Dermis microvascular lymphatic vessel endothelial cell (primary cell): ENCODE measurements at regions not wholly inside any gene's neighbourhood (a gene's known extent, or its start where the extent isn't known, plus 50 kb on each side); places are given as distances from the start of the nearest gene placed in this dataset.
"Not testable (repeated sequence)": the region's sequence is repeated elsewhere in the genome, so short reads cannot be mapped to it uniquely, and the experiment has no call there.

Source experiments
- DNase-seq, 2 donors: peaks; one replicate each; pipeline versions ENCODE4 v3.0.0 to v3.0.0-alpha.2; 2010; ENCODE audit warnings: low read depth in 2 of 2

GRCh38 chr3:38966811-38967692 is 84.7 kb downstream of the SCN11A start:
- DNase-seq = no peak

GRCh38 chr3:38964646-38965045 is 87.1 kb downstream of the SCN11A start:
- no peak for DNase-seq

DNA sequence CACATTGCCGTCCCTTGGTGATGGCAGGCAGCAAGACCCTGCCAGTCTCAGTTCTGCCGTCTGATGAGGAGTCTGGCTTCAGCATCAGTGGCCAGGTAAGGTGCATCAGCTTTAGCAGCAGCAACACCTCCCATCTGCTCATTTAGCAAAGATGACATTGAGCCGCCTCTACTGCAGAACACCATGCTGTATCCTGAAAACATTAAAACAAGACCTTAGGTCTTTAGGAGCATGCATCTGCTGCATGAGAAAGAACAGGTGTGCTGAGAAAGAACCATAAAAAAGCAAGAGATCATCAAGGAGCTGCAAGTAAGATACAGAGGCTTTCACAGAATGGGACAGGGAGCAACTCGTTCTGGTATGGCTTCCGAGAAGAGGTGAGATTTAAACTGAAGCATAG is 87.5 kb downstream of the SCN11A start:
- DNase-seq = no peak

GRCh38 chr3:38960953-38961622 is 90.7 kb downstream of the SCN11A start:
- DNase-seq = peak; percentile 9 to 41

DNA sequence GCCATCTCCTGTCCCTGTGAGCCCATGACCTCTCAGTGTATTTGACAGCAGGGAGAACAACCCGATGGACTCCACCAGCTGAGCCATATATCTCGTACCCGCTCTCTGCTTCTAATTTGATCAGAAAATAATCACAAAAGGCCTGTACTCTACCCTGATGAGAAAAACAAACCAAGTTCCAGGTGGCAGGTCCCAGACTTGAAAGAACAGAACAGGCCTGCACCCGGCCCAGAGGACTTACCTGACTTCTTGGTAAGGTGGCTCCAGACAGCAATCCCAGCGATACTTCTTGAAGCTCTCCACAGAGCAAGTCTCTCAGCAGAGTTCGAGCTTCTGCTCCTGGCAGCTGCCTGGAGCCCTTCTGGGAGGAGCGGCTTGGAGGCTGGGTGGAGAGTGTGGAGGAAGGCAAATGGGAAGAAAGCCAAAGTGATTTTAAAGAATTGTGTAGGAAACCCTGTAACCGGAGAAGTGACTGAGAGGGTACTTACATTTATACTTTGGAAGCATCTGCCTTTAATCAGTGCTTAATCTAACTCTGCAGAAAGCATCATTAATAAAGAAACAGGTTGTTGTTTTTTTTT is 91.6 kb downstream of the SCN11A start:
- no peak for DNase-seq

- DNase-seq = no peak
These were observed 93.6 kb downstream of the SCN11A start for GRCh38 chr3:38958026-38958720.

DNA sequence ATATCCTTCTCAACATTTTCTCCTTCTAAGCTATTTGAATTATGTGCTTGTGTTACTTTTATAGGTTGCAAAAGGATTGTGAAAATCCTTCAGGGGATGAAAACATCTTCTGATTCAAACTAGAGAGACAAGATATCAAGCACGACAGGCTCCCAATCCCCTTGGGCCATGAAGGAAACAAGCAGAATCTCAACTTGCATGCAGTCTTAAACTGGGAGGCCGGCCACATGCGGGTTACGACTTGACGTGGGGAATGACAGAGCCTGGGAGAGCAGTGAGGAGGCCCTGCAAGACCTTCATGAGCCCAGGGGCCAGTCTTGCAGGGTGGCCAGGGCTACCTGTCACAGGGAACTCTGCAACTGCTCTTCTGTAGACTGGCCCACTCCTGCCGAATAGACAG is 94.4 kb downstream of the SCN11A start:
- no peak for DNase-seq

GRCh38 chr3:38952721-38953120 is 99.0 kb downstream of the SCN11A start:
- no peak for DNase-seq

DNA sequence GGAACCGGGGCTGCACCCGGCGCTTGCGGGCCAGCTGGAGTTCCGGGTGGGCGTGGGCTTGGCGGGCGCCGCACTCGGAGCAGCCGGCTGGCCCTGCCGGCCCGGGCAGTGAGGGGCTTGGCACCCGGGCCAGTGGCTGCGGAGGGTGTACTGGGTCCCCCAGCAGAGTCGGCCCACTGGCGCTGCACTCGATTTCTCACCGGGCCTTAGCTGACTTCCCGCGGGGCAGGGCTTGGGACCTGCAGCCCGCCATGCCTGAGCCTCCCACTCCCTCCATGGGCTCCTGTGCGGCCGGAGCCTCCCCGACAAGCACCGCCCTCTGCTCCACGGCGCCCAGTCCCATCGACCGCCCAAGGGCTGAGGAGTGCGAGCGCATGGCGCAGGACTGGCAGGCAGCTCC is 100.6 kb downstream of the SCN11A start:
- not testable (repeated sequence) for DNase-seq

DNA sequence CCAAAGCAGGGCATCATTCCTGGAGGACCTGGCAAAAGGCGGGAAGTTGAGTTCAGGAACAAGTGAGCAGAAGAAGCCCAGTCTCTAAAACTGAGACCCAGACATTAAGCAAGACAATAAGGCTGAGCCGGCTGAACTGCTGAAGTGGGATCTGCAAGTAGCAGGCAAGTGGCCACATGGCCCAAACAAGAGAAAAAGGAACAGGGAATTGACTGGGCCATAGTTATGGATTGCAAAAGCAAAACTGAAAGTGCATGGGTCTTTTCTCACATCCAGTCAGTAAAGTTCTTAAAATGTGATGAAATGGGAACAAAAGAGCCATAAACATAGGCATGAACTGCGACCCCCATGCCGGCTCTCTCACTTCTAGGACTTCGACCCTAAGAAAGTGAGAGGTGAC is 101.2 kb downstream of the SCN11A start:
- no peak for DNase-seq

- DNase-seq = no peak
These were observed 101.8 kb downstream of the SCN11A start for GRCh38 chr3:38949994-38950393.

GRCh38 chr3:38940394-38940793 is 111.3 kb downstream of the SCN11A start:
- DNase-seq = no peak

DNA sequence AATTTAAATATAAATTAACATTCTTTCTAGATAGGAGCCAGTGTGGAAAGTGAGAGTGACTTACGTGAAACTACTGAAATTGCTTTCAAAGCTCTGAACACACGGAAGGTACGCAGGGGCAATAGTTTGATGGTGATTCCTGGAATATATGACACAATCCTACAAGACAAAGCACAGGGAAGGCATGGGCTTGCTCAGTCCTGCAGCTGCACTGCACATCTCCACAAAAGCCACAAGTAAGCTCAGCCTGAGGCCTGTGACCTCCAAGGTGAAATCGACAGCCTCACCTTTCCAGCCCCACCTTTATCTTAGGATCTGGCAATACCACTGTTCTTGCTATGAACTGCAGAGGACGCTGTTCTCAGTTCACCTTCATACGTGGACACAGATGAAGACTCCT is 109.3 kb upstream of the SCN10A start:
- DNase-seq = no peak

GRCh38 chr3:38916706-38917105 is 100.7 kb upstream of the SCN10A start:
- no peak for DNase-seq

DNA sequence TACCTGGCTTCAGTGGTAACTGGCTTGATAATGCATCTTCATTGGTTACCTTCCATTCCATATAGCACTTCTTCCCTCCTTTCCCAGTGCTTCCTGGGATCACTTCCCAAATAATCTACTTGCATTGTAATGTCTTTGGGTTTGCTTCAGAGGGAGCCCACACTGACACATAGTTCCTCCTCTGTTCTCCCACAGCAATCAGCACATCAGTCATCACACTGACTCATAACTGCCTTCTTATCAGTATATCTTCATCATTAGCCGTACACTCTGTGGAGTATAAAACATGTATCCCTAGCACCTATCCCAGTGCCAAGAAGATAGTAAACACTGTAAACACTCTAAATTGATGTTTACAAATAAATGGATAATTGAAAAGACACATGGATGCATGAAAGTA is 91.4 kb upstream of the SCN10A start:
- no peak for DNase-seq

DNA sequence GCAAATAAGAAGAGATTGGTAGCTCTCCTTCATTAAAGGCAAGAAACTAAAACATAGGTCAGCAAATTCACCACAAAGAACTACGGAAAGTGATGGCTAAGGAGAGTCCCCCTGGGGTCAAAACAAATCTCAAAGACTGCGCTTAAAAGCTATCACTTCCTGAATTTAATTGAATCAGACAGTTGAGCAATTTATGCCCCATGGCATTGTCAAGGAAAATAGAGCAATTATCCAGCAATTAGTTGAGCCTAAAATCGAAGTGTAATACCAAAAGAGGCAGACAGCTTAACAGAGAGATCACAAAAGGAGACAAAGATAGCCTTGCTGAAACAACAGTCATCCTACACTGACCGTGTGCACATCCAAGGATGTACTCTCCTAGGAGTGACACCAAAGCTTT is 74.4 kb upstream of the SCN10A start:
- no peak for DNase-seq

- DNase-seq = no peak
These were observed 62.6 kb upstream of the SCN10A start for GRCh38 chr3:38878646-38879045.
